Endothelial cell of umbilical vein (primary cell): ENCODE measurements at regions not wholly inside any gene's neighbourhood (a gene's known extent, or its start where the extent isn't known, plus 50 kb on each side); places are given as distances from the start of the nearest gene placed in this dataset.

Experiments used
- BruUV-seq: library from RNA; stranded (reverse); fragments of 400-500 nt; replicated peaks from 2 replicates; lab custom pipeline; 2021; lab: Mats Ljungman, UMichigan
- CTCF ChIA-PET: fragments of 300-600, 350-600 bp; sonication (Branson Sonifier 250); formaldehyde crosslinking; loops from one replicate; lab custom pipeline; 2021; ENCODE audit warnings: antibody characterized with exemption, inconsistent platforms; lab: Charles Lee
- POLR2A ChIA-PET: fragments of 300-600, 350-600 bp; sonication (Branson Sonifier 250); formaldehyde crosslinking; loops from one replicate; lab custom pipeline; 2021; ENCODE audit warnings: antibody characterized with exemption, inconsistent platforms; lab: Charles Lee
- DNase-seq: peaks from one replicate; pipeline ENCODE4 v3.0.0-alpha.2; 2011; ENCODE audit warnings: low read depth, low spot score
- FAIRE-seq: peaks from 2 replicates; lab custom pipeline; 2011; peaks lifted over from hg19 to GRCh38; lab: Jason Lieb, UNC
- H2AFZ ChIP-seq: 2 replicates; pipeline ENCODE4 v1.6.0; 2012; ENCODE audit warnings: low read depth, low read length, control low read depth, inconsistent platforms
- H3K27ac ChIP-seq: 2 replicates; pipeline ENCODE4 v1.5.1; 2011; ENCODE audit warnings: low read depth, mild to moderate bottlenecking, control low read depth, low read length, moderate library complexity; ENCODE audit not compliant: insufficient read depth
- H3K27me3 ChIP-seq, 2 experiments: 2 replicates each; pipeline versions ENCODE4 v1.6.0 to v1.6.1; 2011; ENCODE audit warnings: low read length in 2 of 2, mixed read lengths in 1 of 2; ENCODE audit not compliant: control insufficient read depth in 2 of 2, insufficient read depth in 2 of 2
- H3K36me3 ChIP-seq, 2 experiments: 2 replicates in 1 of 2; 3 replicates in 1 of 2; pipeline ENCODE4 v1.5.1; 2011; ENCODE audit warnings: low read length in 2 of 2, mild to moderate bottlenecking in 1 of 2, moderate library complexity in 1 of 2; ENCODE audit not compliant: control insufficient read depth in 2 of 2, insufficient read depth in 2 of 2; ENCODE audit errors: extremely low read depth in 1 of 2
- H3K4me1 ChIP-seq: 3 replicates; pipeline ENCODE4 v1.5.1; 2011; ENCODE audit warnings: mild to moderate bottlenecking, low read length; ENCODE audit not compliant: control insufficient read depth, insufficient read depth; ENCODE audit errors: extremely low read depth
- H3K4me2 ChIP-seq: 2 replicates; pipeline ENCODE4 v1.6.1; 2011; ENCODE audit warnings: low read length, control low read depth, mixed read lengths; ENCODE audit not compliant: insufficient read depth
- H3K4me3 ChIP-seq, 3 experiments: fragments of 200-600 bp in 1 of 3; sonication (generic), shearing (Covaris generic) in 1 of 3; replicated peaks in 1 of 3; 2 replicates each; pipeline ENCODE4 v1.5.1; 2011 to 2016; ENCODE audit warnings: control low read depth in 3 of 3, low read length in 3 of 3, mild to moderate bottlenecking in 2 of 3, inconsistent platforms in 1 of 3, low read depth in 1 of 3, moderate library complexity in 1 of 3; ENCODE audit not compliant: insufficient read depth in 1 of 3
- H3K79me2 ChIP-seq: 2 replicates; pipeline ENCODE4 v1.6.0; 2012; ENCODE audit warnings: low read length, inconsistent platforms; ENCODE audit not compliant: control insufficient read depth, insufficient read depth
- H3K9ac ChIP-seq: replicated peaks from 2 replicates; pipeline ENCODE3; 2011; ENCODE audit warnings: low read length, control low read depth; ENCODE audit not compliant: insufficient read depth; ENCODE audit errors: extremely low read depth
- H3K9me1 ChIP-seq: replicated peaks from 3 replicates; pipeline ENCODE4 v1.6.0; 2011; ENCODE audit warnings: mild to moderate bottlenecking, low read length; ENCODE audit not compliant: control insufficient read depth, insufficient read depth; ENCODE audit errors: extremely low read depth
- H3K9me3 ChIP-seq: replicated peaks from 2 replicates; pipeline ENCODE4 v1.5.1; 2012; ENCODE audit warnings: low read length, inconsistent platforms; ENCODE audit not compliant: control insufficient read depth, insufficient read depth
- H4K20me1 ChIP-seq: replicated peaks from 2 replicates; pipeline ENCODE3; 2011; ENCODE audit warnings: mild to moderate bottlenecking, low read length; ENCODE audit not compliant: control insufficient read depth, insufficient read depth; ENCODE audit errors: extremely low read depth
- CTCF ChIP-seq, 2 donors: IDR thresholded peaks; 1 replicate in 1 of 2; 2 replicates in 1 of 2; pipeline ENCODE4 v1.5.1; 2011; ENCODE audit warnings: low read length in 2 of 2, mild to moderate bottlenecking in 2 of 2, moderate library complexity in 2 of 2, control low read depth in 1 of 2, inconsistent platforms in 1 of 2, low read depth in 1 of 2; ENCODE audit not compliant: insufficient read depth in 1 of 2; ENCODE audit errors: extremely low read depth in 1 of 2
- EZH2 ChIP-seq: IDR thresholded peaks from 2 replicates; pipeline ENCODE4 v1.6.1; 2012; ENCODE audit warnings: borderline replicate concordance, low read depth, mild to moderate bottlenecking, moderate library complexity, low read length, inconsistent platforms; ENCODE audit not compliant: severe bottlenecking
- FOS ChIP-seq: IDR thresholded peaks from 2 replicates; pipeline ENCODE4 v1.6.1; 2011; ENCODE audit warnings: mild to moderate bottlenecking, low read length, moderate library complexity, borderline replicate concordance; ENCODE audit not compliant: insufficient read depth
- GATA2 ChIP-seq: IDR thresholded peaks from 2 replicates; pipeline ENCODE4 v1.7.0; 2011; ENCODE audit warnings: low read depth, mild to moderate bottlenecking, moderate library complexity, mixed read lengths, low read length; ENCODE audit not compliant: insufficient read length, insufficient read depth
- JUN ChIP-seq: IDR thresholded peaks from 2 replicates; pipeline ENCODE4 v1.6.1; 2011; ENCODE audit warnings: borderline replicate concordance, low read depth; ENCODE audit not compliant: insufficient read length, insufficient read depth
- MAX ChIP-seq: IDR thresholded peaks from 2 replicates; pipeline ENCODE4 v1.6.1; 2011; ENCODE audit not compliant: insufficient read depth, insufficient read length
- MYC ChIP-seq: IDR thresholded peaks from one replicate; pipeline ENCODE4 v1.6.1; 2011; ENCODE audit warnings: mild to moderate bottlenecking, low read depth, low read length
- POLR2A ChIP-seq: IDR thresholded peaks from 2 replicates; pipeline ENCODE4 v1.6.1; 2012; ENCODE audit warnings: low read depth, mild to moderate bottlenecking, control low read depth, low read length
- POLR2AphosphoS5 ChIP-seq: IDR thresholded peaks from 2 replicates; pipeline ENCODE4 v1.6.1; 2012; ENCODE audit warnings: low read depth, mild to moderate bottlenecking, control low read depth, low read length, moderate library complexity; ENCODE audit not compliant: insufficient read depth
- dilution Hi-C: fragments of 300-500 bp; cut with MboI; formaldehyde crosslinking; loops from one replicate; pipeline ENCODE4 v1.15.0; 2019; ENCODE audit warnings: low sequenced_read_pairs; ENCODE audit not compliant: extremely low pct_ligation_motif_present
- intact Hi-C: fragments of 100-400 bp; cut with micrococcal nuclease; formaldehyde crosslinking; loops from one replicate; pipeline ENCODE4 v1.10.0; 2022

DNA sequence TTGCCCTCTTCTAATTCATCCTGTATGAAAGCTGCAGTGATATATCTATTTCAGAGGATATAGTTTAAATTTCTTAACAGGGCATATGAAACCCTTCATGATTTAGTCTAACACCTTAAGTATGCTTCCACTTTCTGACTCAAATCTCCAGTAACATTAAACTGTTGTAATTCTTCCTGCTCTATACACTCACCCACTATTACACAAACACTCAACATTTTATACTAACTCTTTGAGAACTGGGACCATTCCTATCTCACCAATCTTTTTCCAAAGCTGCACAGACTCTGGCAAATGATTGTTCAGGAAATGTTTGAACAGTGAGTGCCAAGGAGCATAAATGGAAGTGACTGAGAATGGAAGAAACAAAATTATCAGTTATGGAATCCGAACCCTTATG lies 560.4 kb upstream of the DPPA4 start:
- H3K4me2 ChIP-seq, result no peak overlapping the region
- intact Hi-C loops, result no loop called here
- no peaks in the 10 kb centered on the region for H3K9me1 ChIP-seq
- FAIRE-seq (no peak), DNase-seq (no peak)
- H3K36me3 ChIP-seq, result no peaks in the 10 kb centered on the region
- ChIA-PET POLR2A (no interaction called here), CTCF (no interaction called here)
- H3K9ac ChIP-seq, result no peak overlapping the region
- no peaks in the 10 kb centered on the region for H3K27me3 ChIP-seq
- no peak overlapping the region for H3K27ac ChIP-seq
- no peaks in the 10 kb centered on the region for H3K79me2 ChIP-seq
- no TSS peak for BruUV-seq
- H2AFZ ChIP-seq, result no peak overlapping the region
- no peaks in the 10 kb centered on the region for H3K4me1 ChIP-seq
- H4K20me1 ChIP-seq, result no peaks in the 10 kb centered on the region
- no peaks in the 10 kb centered on the region for H3K9me3 ChIP-seq
- H3K4me3 ChIP-seq, result no peak overlapping the region
- dilution Hi-C loops, result no loop called here
- TF ChIP-seq POLR2A (no peak), EZH2 (no peak), GATA2 (no peak), JUN (no peak), POLR2AphosphoS5 (no peak), FOS (no peak), MYC (no peak), CTCF (IDR thresholded peaks at IDR 0.05; ENCODE audit: extremely low read depth in 1 of 2, insufficient read depth in 1 of 2, low read depth in 1 of 2, low read length in 2 of 2) (no peak), MAX (no peak)
